ENCODE measurements at regions not wholly inside any gene's neighbourhood (a gene's known extent, or its start where the extent isn't known, plus 50 kb on each side); places are given as distances from the start of the nearest gene placed in this dataset.
"Not testable (repeated sequence)": the region's sequence is repeated elsewhere in the genome, so short reads cannot be mapped to it uniquely, and the experiment has no call there.

GRCh38 chr16:27628241-27628942 lies 78.4 kb downstream of the KATNIP start:
- Histone ChIP-seq H4K91ac (ENCODE audit: insufficient read length, low read depth, low read length) (no peak overlapping the region), H3K79me2 (ENCODE audit: insufficient read depth, low read length) (no peaks in the 10 kb centered on the region), H2BK12ac (ENCODE audit: insufficient read length, low read depth, low read length) (no peak overlapping the region), H3K9me3 (ENCODE audit: control insufficient read depth, low read depth, low read length) (no peaks in the 10 kb centered on the region), H3K27ac (ENCODE audit: insufficient read length, low read depth, low read length) (no peak overlapping the region), H3T11ph (ENCODE audit: low read length) (no peak overlapping the region), H2AK5ac (ENCODE audit: insufficient read length, low read length) (no peak overlapping the region), H3K23me2 (ENCODE audit: insufficient read length, low read depth, low read length, poor library complexity, severe bottlenecking) (no peaks in the 10 kb centered on the region), H3K27me3 (ENCODE audit: insufficient read depth, low read length) (no peaks in the 10 kb centered on the region; the same call in 1 of the 2 replicates), H4K20me1 (ENCODE audit: control insufficient read depth, insufficient read depth, insufficient read length) (peaks cover 4% of the 10 kb centered on the region), H3K4me1 (ENCODE audit: insufficient read depth, low read length) (no peaks in the 10 kb centered on the region), H3K56ac (ENCODE audit: insufficient read length, low read depth, low read length) (no peak overlapping the region), H2BK20ac (ENCODE audit: low read depth, low read length, poor library complexity, severe bottlenecking) (no peak overlapping the region), H3K14ac (ENCODE audit: insufficient read depth, low read length) (no peak overlapping the region), H4K8ac (replicated peaks; ENCODE audit: insufficient read length, low read depth, low read length) (no peak overlapping the region), H3K9ac (ENCODE audit: extremely low read depth, insufficient read length, low read length) (no peak overlapping the region), H3K23ac (ENCODE audit: insufficient read length, low read depth, low read length) (no peak overlapping the region), H3K4me2 (ENCODE audit: insufficient read depth, insufficient read length, low read length) (no peak overlapping the region), H2BK120ac (ENCODE audit: low read depth, low read length, poor library complexity, severe bottlenecking) (no peak overlapping the region), H2BK15ac (ENCODE audit: low read depth, low read length) (no peak overlapping the region), H3K18ac (ENCODE audit: insufficient read length, low read depth, low read length) (no peak overlapping the region), H2AFZ (ENCODE audit: low read length) (no peak overlapping the region), H3K79me1 (ENCODE audit: insufficient read depth, low read depth, low read length, poor library complexity, severe bottlenecking) (no peaks in the 10 kb centered on the region), H3K4ac (ENCODE audit: low read depth, low read length) (no peak overlapping the region), H2BK5ac (ENCODE audit: insufficient read length, low read length) (no peak overlapping the region), H4K5ac (ENCODE audit: insufficient read length, low read depth, low read length) (no peak overlapping the region)
- Mint-ChIP-seq H3K4me1 (peaks cover 0 to 4% of the 10 kb centered on the region in 2 experiments; a peak in 2 of 4 replicates), H3K27me3 (ENCODE audit: low read depth) (peaks cover 4% of the 10 kb centered on the region; the same call in 1 of the 2 replicates), H3K27ac (no peak overlapping the region), H3K9me3 (no peaks in the 10 kb centered on the region), H3K36me3 (ENCODE audit: insufficient read depth in 1 of 3, low read depth in 3 of 3) (peaks cover 5 to 9% (median 8%) of the 10 kb centered on the region in 3 experiments; a peak in 5 of 7 replicates), H3K4me3 (no peak overlapping the region)
- no CpG with 5 or more reads among the region's 15 CpGs for WGBS (ENCODE audit: extremely low coverage, insufficient read length, low lambda C conversion rate)
- TF ChIP-seq CTCF (conservative IDR thresholded peaks at IDR 0.05): no peak
- no peak for DNase-seq

- H3K4me1 ChIP-seq (ENCODE audit: insufficient read depth, low read length); H3K4me2 ChIP-seq (ENCODE audit: insufficient read depth, insufficient read length, low read length); H3K4me3 Mint-ChIP-seq; H3K79me2 ChIP-seq (ENCODE audit: insufficient read depth, low read length); H4K91ac ChIP-seq (ENCODE audit: insufficient read length, low read depth, low read length); H2BK12ac ChIP-seq (ENCODE audit: insufficient read length, low read depth, low read length); H3T11ph ChIP-seq (ENCODE audit: low read length); H3K23ac ChIP-seq (ENCODE audit: insufficient read length, low read depth, low read length); H4K8ac ChIP-seq (replicated peaks; ENCODE audit: insufficient read length, low read depth, low read length); H3K18ac ChIP-seq (ENCODE audit: insufficient read length, low read depth, low read length); H3K14ac ChIP-seq (ENCODE audit: insufficient read depth, low read length); H2BK120ac ChIP-seq (ENCODE audit: low read depth, low read length, poor library complexity, severe bottlenecking); H2BK15ac ChIP-seq (ENCODE audit: low read depth, low read length); H3K27me3 Mint-ChIP-seq (ENCODE audit: low read depth); H3K4ac ChIP-seq (ENCODE audit: low read depth, low read length); H3K56ac ChIP-seq (ENCODE audit: insufficient read length, low read depth, low read length); H3K36me3 Mint-ChIP-seq (ENCODE audit: insufficient read depth in 1 of 3, low read depth in 3 of 3); H3K27ac Mint-ChIP-seq; H4K5ac ChIP-seq (ENCODE audit: insufficient read length, low read depth, low read length); H2AK5ac ChIP-seq (ENCODE audit: insufficient read length, low read length); H2AFZ ChIP-seq (ENCODE audit: low read length); H3K27ac ChIP-seq (ENCODE audit: insufficient read length, low read depth, low read length); DNase-seq; H3K9me3 Mint-ChIP-seq; H4K20me1 ChIP-seq (ENCODE audit: control insufficient read depth, insufficient read depth, insufficient read length); H2BK5ac ChIP-seq (ENCODE audit: insufficient read length, low read length); H3K79me1 ChIP-seq (ENCODE audit: insufficient read depth, low read depth, low read length, poor library complexity, severe bottlenecking); H3K23me2 ChIP-seq (ENCODE audit: insufficient read length, low read depth, low read length, poor library complexity, severe bottlenecking); H3K27me3 ChIP-seq (ENCODE audit: insufficient read depth, low read length); H2BK20ac ChIP-seq (ENCODE audit: low read depth, low read length, poor library complexity, severe bottlenecking); H3K9ac ChIP-seq (ENCODE audit: extremely low read depth, insufficient read length, low read length); H3K4me1 Mint-ChIP-seq; H3K9me3 ChIP-seq (ENCODE audit: control insufficient read depth, low read depth, low read length): not testable (repeated sequence)
- WGBS (ENCODE audit: extremely low coverage, insufficient read length, low lambda C conversion rate): no CpG with 5 or more reads among the region's 8 CpGs
These were observed 79.1 kb downstream of the KATNIP start for GRCh38 chr16:27628943-27629462.
